Lung (tissue), 11 donors: ENCODE measurements at regions not wholly inside any gene's neighbourhood (a gene's known extent, or its start where the extent isn't known, plus 50 kb on each side); places are given as distances from the start of the nearest gene placed in this dataset.

Source experiments
- ATAC-seq: fragments of 200-7000 bp; cut with Tn5 transposase; one replicate; pipeline ENCODE4 v1.9.1; 2020; ENCODE audit warnings: moderate number of reproducible peaks; ENCODE audit not compliant: insufficient read depth, low FRiP score
- DNase-seq, 3 donors: peaks; one replicate each; pipeline ENCODE4 v3.0.0-alpha.2; 2013 to 2017
- H3K27ac ChIP-seq, 2 donors: one replicate each; pipeline ENCODE4 v1.5.1; 2013; ENCODE audit warnings: mild to moderate bottlenecking in 2 of 2, moderate library complexity in 2 of 2, control low read depth in 1 of 2, inconsistent platforms in 1 of 2, low read depth in 1 of 2, low read length in 1 of 2
- H3K27me3 ChIP-seq, 3 donors: one replicate each; pipeline ENCODE4 v1.5.1; 2013; ENCODE audit warnings: low read length in 2 of 3; ENCODE audit not compliant: control insufficient read depth in 3 of 3, insufficient read depth in 3 of 3
- H3K36me3 ChIP-seq, 4 donors: one replicate each; pipeline ENCODE4 v1.5.1; 2013; ENCODE audit warnings: low read length in 4 of 4, mild to moderate bottlenecking in 1 of 4, moderate library complexity in 1 of 4; ENCODE audit not compliant: control insufficient read depth in 4 of 4, insufficient read depth in 4 of 4
- H3K4me1 ChIP-seq, 5 donors: one replicate each; pipeline ENCODE4 v1.5.1; 2013; ENCODE audit warnings: low read length in 5 of 5, mild to moderate bottlenecking in 2 of 5, moderate library complexity in 1 of 5; ENCODE audit not compliant: control insufficient read depth in 5 of 5, insufficient read depth in 5 of 5
- H3K4me3 ChIP-seq: one replicate; pipeline ENCODE4 v1.5.1; 2013; ENCODE audit warnings: mild to moderate bottlenecking, control low read depth, moderate library complexity
- H3K9ac ChIP-seq, 2 donors: one replicate each; pipeline ENCODE4 v1.5.1; 2013; ENCODE audit warnings: low read length in 2 of 2, control low read depth in 1 of 2; ENCODE audit not compliant: insufficient read depth in 1 of 2
- H3K9me3 ChIP-seq, 4 donors: one replicate each; pipeline ENCODE4 v1.5.1; 2013; ENCODE audit warnings: low read length in 3 of 4, mild to moderate bottlenecking in 1 of 4, moderate library complexity in 1 of 4; ENCODE audit not compliant: control insufficient read depth in 4 of 4, insufficient read depth in 3 of 4
- CTCF ChIP-seq: IDR thresholded peaks from 2 replicates; pipeline ENCODE4 v1.5.1; 2012; ENCODE audit warnings: mild to moderate bottlenecking; ENCODE audit errors: control extremely low read depth, extremely low read depth
- whole genome bisulfite sequencing, 2 donors: extraction: QIAGEN DNeasy Blood & Tissue Kit; methylation state at CpG; one replicate each; pipeline ENCODE4 v1.1.7; 2013; 5-methylcytosine and 5-hydroxymethylcytosine counted together
- donor health status: control.
- donor health status: control.
- donor health status: Bipolar disorder and iron deficiency.
- donor health status: healthy.
- donor health status: DM: yes; HTN: yes; CAD: no.

GRCh38 chr4:117447925-117448324 lies 362.5 kb upstream of the TRAM1L1 start:
- no peak overlapping the region for H3K27ac ChIP-seq
- H3K36me3 ChIP-seq, result no peaks in the 10 kb centered on the region
- no peak for ATAC-seq
- H3K9ac ChIP-seq, result no peak overlapping the region
- TF ChIP-seq CTCF, result no peak
- peaks cover 0 to 4% (median 1%) of the 10 kb centered on the region in 4 donors for H3K9me3 ChIP-seq
- WGBS, 2 donors, result 84 to 92% methylated on average over 2 of the region's 2 CpGs
- no peak for DNase-seq
- no peak overlapping the region for H3K4me3 ChIP-seq
- no peaks in the 10 kb centered on the region for H3K4me1 ChIP-seq
- H3K27me3 ChIP-seq, result no peaks in the 10 kb centered on the region

- DNase-seq, result peak in 1 of 3 donors; percentile 6
- no peak for TF ChIP-seq CTCF
- no peaks in the 10 kb centered on the region for H3K36me3 ChIP-seq
- no peak overlapping the region for H3K27ac ChIP-seq
- H3K4me3 ChIP-seq, result no peak overlapping the region
- ATAC-seq, result no peak
- 22 to 45% methylated on average over 1 of the region's 1 CpG for WGBS, 2 donors
- H3K9me3 ChIP-seq, result peaks cover 0 to 2% (median 0%) of the 10 kb centered on the region in 4 donors
- no peak overlapping the region for H3K9ac ChIP-seq
- no peaks in the 10 kb centered on the region for H3K27me3 ChIP-seq
- no peaks in the 10 kb centered on the region for H3K4me1 ChIP-seq
Measured at GRCh38 chr4:117455088-117455487, 369.7 kb upstream of the TRAM1L1 start.

DNA sequence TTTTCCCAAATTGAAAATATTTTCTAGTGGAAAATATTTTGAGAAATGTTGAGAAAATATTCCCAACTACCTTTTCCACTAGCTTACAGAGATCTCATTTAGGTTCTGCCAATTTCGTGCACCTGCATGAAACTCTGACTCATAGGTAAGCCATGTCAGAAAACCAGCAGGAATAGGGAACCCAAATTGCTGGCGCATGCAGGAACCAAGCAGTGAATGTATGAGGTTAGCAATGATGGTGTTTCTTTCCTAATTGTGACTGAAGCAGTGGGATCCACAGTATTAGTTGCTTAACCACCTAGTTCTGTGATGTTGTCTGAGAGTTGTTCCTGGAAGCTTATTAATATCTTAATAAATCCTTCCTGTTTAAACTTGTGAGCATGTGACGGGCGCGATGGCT lies 381.0 kb upstream of the TRAM1L1 start:
- Histone ChIP-seq H3K4me1 (no peaks in the 10 kb centered on the region), H3K9me3 (no peaks in the 10 kb centered on the region), H3K36me3 (no peaks in the 10 kb centered on the region), H3K9ac (no peak overlapping the region), H3K4me3 (no peak overlapping the region), H3K27ac (no peak overlapping the region), H3K27me3 (no peaks in the 10 kb centered on the region)
- ATAC-seq (no peak), DNase-seq (no peak)
- 86% methylated on average over 5 of the region's 5 CpGs for WGBS, 2 donors
- TF ChIP-seq CTCF, result no peak

- no peaks in the 10 kb centered on the region for H3K27me3 ChIP-seq
- H3K9ac ChIP-seq, result no peak overlapping the region
- H3K36me3 ChIP-seq, result no peaks in the 10 kb centered on the region
- TF ChIP-seq CTCF, result no peak
- no peaks in the 10 kb centered on the region for H3K4me1 ChIP-seq
- DNase-seq (peak in 2 of 3 donors; percentile 44 to 66), ATAC-seq (no peak)
- H3K27ac ChIP-seq, result no peak overlapping the region
- WGBS, 2 donors, result 43 to 56% methylated on average over 2 of the region's 2 CpGs
- H3K4me3 ChIP-seq, result no peak overlapping the region
- H3K9me3 ChIP-seq, result peaks cover 0 to under 1% (median 0%) of the 10 kb centered on the region in 4 donors
Measured at GRCh38 chr4:117467404-117467803, 382.0 kb upstream of the TRAM1L1 start.
